ENCODE measurements at regions not wholly inside any gene's neighbourhood (a gene's known extent, or its start where the extent isn't known, plus 50 kb on each side); places are given as distances from the start of the nearest gene placed in this dataset.

DNA sequence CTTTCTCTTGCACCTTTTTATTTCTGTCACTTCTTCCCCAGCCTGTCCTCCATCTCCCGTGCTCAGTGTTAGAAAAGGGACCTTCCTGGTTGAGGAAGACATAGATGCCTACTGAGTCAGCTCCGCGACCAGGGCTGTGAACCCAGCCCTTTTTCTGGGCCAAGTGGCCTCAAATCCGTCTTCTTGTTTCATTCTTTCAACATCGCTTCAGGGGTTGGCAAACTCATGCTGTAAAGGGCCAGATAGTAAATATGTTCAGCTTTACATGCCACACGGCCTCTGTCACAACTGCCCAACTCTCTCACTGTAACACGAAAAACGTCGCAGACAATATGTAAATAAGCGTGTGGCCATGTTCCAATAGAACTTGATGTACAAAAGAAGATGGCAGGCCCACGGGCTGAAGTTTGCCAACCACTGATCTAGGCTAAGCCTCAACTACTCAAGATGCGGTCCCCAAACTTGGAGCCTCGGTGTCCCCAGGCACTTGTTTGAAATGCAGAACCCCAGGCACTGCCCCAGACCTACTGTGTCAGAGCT lies 338.4 kb downstream of the MN1 start:
- DNase-seq (ENCODE audit: insufficient read length, low spot score) (no peak), FAIRE-seq (no peak)
- TF ChIP-seq, protein P1, sequence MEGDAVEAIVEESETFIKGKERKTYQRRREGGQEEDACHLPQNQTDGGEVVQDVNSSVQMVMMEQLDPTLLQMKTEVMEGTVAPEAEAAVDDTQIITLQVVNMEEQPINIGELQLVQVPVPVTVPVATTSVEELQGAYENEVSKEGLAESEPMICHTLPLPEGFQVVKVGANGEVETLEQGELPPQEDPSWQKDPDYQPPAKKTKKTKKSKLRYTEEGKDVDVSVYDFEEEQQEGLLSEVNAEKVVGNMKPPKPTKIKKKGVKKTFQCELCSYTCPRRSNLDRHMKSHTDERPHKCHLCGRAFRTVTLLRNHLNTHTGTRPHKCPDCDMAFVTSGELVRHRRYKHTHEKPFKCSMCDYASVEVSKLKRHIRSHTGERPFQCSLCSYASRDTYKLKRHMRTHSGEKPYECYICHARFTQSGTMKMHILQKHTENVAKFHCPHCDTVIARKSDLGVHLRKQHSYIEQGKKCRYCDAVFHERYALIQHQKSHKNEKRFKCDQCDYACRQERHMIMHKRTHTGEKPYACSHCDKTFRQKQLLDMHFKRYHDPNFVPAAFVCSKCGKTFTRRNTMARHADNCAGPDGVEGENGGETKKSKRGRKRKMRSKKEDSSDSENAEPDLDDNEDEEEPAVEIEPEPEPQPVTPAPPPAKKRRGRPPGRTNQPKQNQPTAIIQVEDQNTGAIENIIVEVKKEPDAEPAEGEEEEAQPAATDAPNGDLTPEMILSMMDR (IDR thresholded peaks at IDR 0.05; ENCODE audit: insufficient read depth, missing control alignments): no peak

GRCh38 chr22:27466229-27466628 lies 335.3 kb downstream of the MN1 start:
- no peak for DNase-seq (ENCODE audit: insufficient read length, low spot score)
- FAIRE-seq: no peak
- TF ChIP-seq, protein P1 (IDR thresholded peaks at IDR 0.05; ENCODE audit: insufficient read depth, missing control alignments): no peak

DNA sequence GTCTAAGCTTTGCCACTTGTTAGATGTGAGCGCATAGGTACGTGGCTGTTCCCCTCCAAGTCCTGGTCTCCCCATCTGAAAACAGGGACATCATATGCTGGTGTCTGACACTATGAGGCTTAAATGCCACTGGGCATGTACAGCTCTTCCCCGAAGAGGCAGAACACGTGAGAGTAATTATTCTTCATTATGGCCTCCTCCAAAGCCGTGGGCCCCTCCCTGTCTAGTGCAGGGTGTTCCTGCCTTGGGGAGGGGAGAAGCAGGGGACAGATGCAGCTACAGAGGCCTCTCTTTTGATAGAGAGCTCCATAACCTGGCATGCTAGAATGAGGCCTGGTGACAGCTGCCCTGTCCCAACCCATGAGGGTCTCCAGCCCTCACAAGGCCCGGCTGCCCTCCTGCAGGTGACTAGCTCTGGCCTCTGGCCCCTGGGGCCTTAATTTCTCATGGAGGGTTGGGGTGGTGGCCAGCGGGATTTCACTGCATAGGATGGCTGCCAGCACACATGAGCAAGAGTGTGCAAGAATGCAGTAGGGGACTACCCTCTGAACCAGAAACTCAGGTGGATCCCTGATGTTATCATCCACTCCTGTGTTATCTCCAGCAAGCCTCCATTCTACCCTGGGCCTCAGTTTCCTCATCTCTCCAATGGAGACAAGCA lies 334.6 kb downstream of the MN1 start:
- no peak for DNase-seq (ENCODE audit: insufficient read length, low spot score)
- no peak for FAIRE-seq
- TF ChIP-seq, protein P1 (IDR thresholded peaks at IDR 0.05; ENCODE audit: insufficient read depth, missing control alignments): no peak

- TF ChIP-seq, protein P1 (IDR thresholded peaks at IDR 0.05; ENCODE audit: insufficient read depth, missing control alignments): no peak
- DNase-seq (ENCODE audit: insufficient read length, low spot score) (no peak), FAIRE-seq (no peak)
These were observed 333.8 kb downstream of the MN1 start for GRCh38 chr22:27467711-27468110.

- DNase-seq (ENCODE audit: insufficient read length, low spot score) (no peak), FAIRE-seq (no peak)
- TF ChIP-seq, protein P1 (IDR thresholded peaks at IDR 0.05; ENCODE audit: insufficient read depth, missing control alignments): no peak
These were observed 332.8 kb downstream of the MN1 start for GRCh38 chr22:27468712-27469111.

GRCh38 chr22:27470169-27470772 lies 331.3 kb downstream of the MN1 start:
- TF ChIP-seq, protein P1 (IDR thresholded peaks at IDR 0.05; ENCODE audit: insufficient read depth, missing control alignments): no peak
- FAIRE-seq (no peak), DNase-seq (ENCODE audit: insufficient read length, low spot score) (no peak)

DNA sequence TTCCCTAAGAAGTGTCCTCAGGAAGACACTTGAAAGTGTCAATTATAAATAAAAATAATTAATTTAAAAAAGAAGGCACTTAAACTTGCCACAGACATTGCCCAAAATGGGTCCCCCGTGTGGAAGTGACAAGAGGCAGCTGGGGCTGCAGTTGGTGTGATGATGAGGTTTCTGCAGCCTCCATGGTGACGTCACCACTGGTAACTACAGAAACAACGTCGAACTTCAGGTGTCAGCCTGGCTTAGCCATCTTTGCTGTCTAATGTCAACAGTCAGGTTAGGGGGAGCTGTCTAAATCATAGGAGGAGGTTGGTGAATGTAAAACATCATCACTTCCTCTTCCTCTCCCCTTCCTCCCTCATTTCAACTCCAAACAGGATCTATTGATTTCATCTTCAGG lies 328.6 kb downstream of the MN1 start:
- TF ChIP-seq, protein P1 (IDR thresholded peaks at IDR 0.05; ENCODE audit: insufficient read depth, missing control alignments): no peak
- DNase-seq (ENCODE audit: insufficient read length, low spot score): no peak
- no peak for FAIRE-seq

Data from D721Med (cell line).